ENCODE measurements at regions not wholly inside any gene's neighbourhood (a gene's known extent, or its start where the extent isn't known, plus 50 kb on each side); places are given as distances from the start of the nearest gene placed in this dataset.

DNA sequence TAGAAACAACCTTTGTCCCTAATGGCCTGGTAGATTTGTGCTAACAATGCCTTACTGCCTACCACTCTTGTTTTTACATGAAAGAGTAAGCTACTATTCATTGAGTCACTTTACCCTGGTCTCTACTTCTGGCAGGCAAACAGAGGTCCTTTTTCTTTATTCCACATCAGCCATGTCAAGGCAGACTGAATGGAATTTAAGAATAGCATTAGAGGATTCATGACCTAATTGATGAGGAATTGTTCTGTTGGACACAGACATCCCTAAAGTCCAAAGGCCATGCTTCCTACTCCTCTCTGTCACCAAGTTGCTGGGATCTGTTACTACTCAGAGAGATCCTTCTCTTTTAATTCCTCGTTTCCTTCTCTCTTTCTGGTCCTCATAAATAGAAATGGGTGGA lies 229.1 kb upstream of the ZP4 start:
- H3K36me3 ChIP-seq (ENCODE audit: control insufficient read depth, insufficient read depth, low read length) = no peaks in the 10 kb centered on the region
- H3K4me3 ChIP-seq (ENCODE audit: low read depth, low read length) = no peak overlapping the region
- ChIA-PET CTCF (no interaction called here), POLR2A (no interaction called here)
- no peak for DNase-seq (ENCODE audit: low read depth)
- H3K27me3 ChIP-seq (ENCODE audit: control insufficient read depth, insufficient read depth, low read length) = no peaks in the 10 kb centered on the region
- TF ChIP-seq, protein P1, sequence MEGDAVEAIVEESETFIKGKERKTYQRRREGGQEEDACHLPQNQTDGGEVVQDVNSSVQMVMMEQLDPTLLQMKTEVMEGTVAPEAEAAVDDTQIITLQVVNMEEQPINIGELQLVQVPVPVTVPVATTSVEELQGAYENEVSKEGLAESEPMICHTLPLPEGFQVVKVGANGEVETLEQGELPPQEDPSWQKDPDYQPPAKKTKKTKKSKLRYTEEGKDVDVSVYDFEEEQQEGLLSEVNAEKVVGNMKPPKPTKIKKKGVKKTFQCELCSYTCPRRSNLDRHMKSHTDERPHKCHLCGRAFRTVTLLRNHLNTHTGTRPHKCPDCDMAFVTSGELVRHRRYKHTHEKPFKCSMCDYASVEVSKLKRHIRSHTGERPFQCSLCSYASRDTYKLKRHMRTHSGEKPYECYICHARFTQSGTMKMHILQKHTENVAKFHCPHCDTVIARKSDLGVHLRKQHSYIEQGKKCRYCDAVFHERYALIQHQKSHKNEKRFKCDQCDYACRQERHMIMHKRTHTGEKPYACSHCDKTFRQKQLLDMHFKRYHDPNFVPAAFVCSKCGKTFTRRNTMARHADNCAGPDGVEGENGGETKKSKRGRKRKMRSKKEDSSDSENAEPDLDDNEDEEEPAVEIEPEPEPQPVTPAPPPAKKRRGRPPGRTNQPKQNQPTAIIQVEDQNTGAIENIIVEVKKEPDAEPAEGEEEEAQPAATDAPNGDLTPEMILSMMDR (IDR thresholded peaks at IDR 0.05; ENCODE audit: insufficient read depth, low read depth, low read length) = no peak

DNA sequence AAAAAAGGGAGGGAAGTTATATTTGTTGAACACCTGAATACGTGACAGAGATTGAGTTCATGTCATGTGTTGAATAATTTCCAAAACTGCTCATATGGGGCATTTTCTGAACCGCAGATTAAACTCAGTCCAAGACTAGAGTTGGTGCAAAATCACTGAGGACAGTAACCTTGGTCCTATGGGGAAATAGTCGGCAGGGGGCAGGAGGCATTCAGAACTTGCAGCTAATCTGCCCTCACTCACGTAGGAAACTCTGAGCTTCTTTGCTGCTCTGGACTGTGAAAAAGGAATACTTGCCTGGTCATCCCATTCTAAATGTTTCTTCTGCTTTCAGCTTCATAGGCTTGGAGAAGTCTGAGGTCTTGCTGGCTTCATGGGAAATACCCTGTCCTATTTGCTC lies 228.3 kb upstream of the ZP4 start:
- ChIA-PET POLR2A (no interaction called here), CTCF (no interaction called here)
- TF ChIP-seq, protein P1 (IDR thresholded peaks at IDR 0.05; ENCODE audit: insufficient read depth, low read depth, low read length) = no peak
- DNase-seq (ENCODE audit: low read depth) = no peak
- Histone ChIP-seq H3K4me3 (ENCODE audit: low read depth, low read length) (no peak overlapping the region), H3K36me3 (ENCODE audit: control insufficient read depth, insufficient read depth, low read length) (no peaks in the 10 kb centered on the region), H3K27me3 (ENCODE audit: control insufficient read depth, insufficient read depth, low read length) (no peaks in the 10 kb centered on the region)

DNA sequence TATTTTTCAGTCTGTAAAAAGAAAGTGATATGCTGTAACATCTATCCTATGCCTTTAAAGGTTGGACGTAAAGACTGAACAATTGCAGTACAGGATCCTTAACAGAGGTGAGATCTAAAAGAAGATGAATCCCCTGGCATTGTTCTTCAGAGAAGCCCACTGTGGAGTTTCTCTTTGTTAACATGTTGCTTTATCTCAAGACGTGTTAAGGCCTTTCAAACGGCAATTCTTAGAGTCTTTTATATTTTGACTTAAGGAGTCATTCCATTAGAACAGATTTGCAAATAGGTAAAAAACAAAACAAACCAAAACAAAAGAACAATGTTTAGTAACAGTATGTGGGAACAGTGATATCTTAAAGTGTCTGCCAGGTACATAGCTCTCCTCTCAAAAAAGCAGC lies 225.1 kb upstream of the ZP4 start:
- ChIA-PET CTCF (no interaction called here), POLR2A (no interaction called here)
- TF ChIP-seq, protein P1 (IDR thresholded peaks at IDR 0.05; ENCODE audit: insufficient read depth, low read depth, low read length) = no peak
- H3K27me3 ChIP-seq (ENCODE audit: control insufficient read depth, insufficient read depth, low read length) = no peaks in the 10 kb centered on the region
- DNase-seq (ENCODE audit: low read depth) = no peak
- H3K4me3 ChIP-seq (ENCODE audit: low read depth, low read length) = no peak overlapping the region
- no peaks in the 10 kb centered on the region for H3K36me3 ChIP-seq (ENCODE audit: control insufficient read depth, insufficient read depth, low read length)

DNA sequence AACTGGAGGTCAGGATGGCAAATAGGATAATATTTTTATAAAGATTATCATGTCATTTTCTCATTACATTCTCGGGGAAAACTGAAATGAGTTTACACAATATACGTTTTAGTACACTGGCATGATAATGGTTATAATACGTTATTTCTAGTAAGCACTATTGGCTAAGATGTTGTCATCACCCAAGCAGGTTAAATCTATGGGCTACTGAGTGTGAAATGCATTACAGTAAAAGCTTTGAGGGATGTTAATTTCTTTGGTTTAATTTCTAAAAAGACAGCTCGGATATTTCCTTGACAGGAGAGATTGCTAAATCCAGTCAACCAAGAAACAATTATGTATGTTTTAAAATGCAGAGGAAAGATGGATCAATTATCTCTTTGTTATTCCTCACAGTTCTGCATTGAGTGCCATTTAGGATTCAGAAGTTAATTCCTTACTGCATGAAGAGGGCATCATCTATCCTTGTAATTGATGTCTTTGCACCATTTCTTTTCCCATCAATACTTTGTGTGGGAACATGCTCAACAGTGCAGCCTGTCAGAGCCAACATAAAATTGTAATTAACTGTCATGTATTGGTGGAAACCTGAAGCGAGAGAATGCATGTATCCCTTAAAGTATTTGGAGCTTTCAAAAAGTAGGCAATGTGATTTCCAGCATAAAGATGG lies 222.4 kb upstream of the ZP4 start:
- ChIA-PET POLR2A (no interaction called here), CTCF (no interaction called here)
- no peaks in the 10 kb centered on the region for H3K27me3 ChIP-seq (ENCODE audit: control insufficient read depth, insufficient read depth, low read length)
- DNase-seq (ENCODE audit: low read depth) = no peak
- no peaks in the 10 kb centered on the region for H3K36me3 ChIP-seq (ENCODE audit: control insufficient read depth, insufficient read depth, low read length)
- TF ChIP-seq, protein P1 (IDR thresholded peaks at IDR 0.05; ENCODE audit: insufficient read depth, low read depth, low read length) = no peak
- no peak overlapping the region for H3K4me3 ChIP-seq (ENCODE audit: low read depth, low read length)

DNA sequence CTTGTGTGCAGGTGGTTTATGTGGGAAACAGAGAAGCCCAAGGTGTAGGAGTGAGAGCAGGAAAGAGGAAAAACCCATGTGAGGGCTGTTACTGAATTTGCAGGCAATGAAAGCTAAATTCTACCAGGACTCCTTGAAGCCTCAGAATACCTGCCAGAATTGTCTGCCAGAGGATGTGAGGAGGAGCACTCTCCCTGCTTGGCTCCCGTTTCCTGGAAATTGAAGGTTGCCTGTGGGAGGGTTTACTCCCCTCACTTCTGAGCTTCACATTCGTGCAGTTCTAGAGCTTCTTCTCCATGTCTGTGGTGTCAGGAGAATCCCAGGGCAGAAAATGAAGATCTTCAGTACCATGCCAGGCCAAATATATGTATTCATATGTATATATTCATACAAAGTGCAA lies 220.8 kb upstream of the ZP4 start:
- ChIA-PET CTCF (no interaction called here), POLR2A (no interaction called here)
- Histone ChIP-seq H3K4me3 (ENCODE audit: low read depth, low read length) (no peak overlapping the region), H3K27me3 (ENCODE audit: control insufficient read depth, insufficient read depth, low read length) (no peaks in the 10 kb centered on the region), H3K36me3 (ENCODE audit: control insufficient read depth, insufficient read depth, low read length) (no peaks in the 10 kb centered on the region)
- DNase-seq (ENCODE audit: low read depth) = no peak
- TF ChIP-seq, protein P1 (IDR thresholded peaks at IDR 0.05; ENCODE audit: insufficient read depth, low read depth, low read length) = no peak

Data from BJ (cell line).